ENCODE measurements at regions not wholly inside any gene's neighbourhood (a gene's known extent, or its start where the extent isn't known, plus 50 kb on each side); places are given as distances from the start of the nearest gene placed in this dataset.
"Not testable (repeated sequence)": the region's sequence is repeated elsewhere in the genome, so short reads cannot be mapped to it uniquely, and the experiment has no call there.

DNA sequence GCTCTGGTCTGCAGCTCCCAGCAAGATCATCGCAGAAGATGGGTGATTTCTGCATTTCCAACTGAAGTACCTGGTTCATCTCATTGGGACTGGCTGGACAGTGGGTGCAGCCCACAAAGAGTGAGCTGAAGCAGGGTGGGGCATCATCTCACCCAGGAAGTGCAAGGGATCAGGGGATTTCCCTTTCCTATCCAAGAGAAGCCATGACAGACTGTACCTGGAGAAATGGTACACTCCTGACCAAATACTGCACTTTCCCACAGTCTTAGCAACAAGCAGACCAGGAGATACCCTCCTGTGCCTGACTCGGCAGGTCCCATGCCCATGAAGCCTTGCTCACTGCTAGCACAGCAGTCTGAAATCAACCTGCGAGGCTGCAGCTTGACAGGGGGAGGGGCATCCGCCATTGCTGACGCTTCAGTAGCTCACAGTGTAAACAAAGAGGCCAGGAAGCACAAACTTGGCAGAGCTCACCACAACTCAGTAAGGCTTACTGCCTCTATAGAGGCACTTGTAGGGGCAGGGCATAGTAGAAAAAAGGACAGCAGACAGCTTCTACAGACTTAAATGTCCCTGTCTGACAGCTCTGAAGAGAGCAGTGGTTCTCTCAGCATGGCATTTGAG lies 60.5 kb downstream of the AREG start:
- not testable (repeated sequence) for H3K36me3 ChIP-seq (ENCODE audit: control insufficient read depth in 5 of 5, insufficient read depth in 5 of 5, low read length in 5 of 5); H3K27me3 ChIP-seq (ENCODE audit: control insufficient read depth in 5 of 5, insufficient read depth in 4 of 5, low read length in 5 of 5); H3K9me3 ChIP-seq (ENCODE audit: control insufficient read depth in 5 of 5, low read length in 5 of 5); H3K9ac ChIP-seq (ENCODE audit: low read length in 5 of 5); H3K27ac ChIP-seq (ENCODE audit: low read depth, low read length)
- Histone ChIP-seq H3K4me3 (ENCODE audit: low read depth in 1 of 5, low read length in 5 of 5) (peak overlapping the region in 3 of 5 donors; percentile 38 to 53 (median 45)), H3K4me1 (ENCODE audit: control insufficient read depth in 5 of 5, insufficient read depth in 5 of 5, low read length in 5 of 5) (peaks cover 0 to 12% (median 0%) of the 10 kb centered on the region in 5 donors)

DNA sequence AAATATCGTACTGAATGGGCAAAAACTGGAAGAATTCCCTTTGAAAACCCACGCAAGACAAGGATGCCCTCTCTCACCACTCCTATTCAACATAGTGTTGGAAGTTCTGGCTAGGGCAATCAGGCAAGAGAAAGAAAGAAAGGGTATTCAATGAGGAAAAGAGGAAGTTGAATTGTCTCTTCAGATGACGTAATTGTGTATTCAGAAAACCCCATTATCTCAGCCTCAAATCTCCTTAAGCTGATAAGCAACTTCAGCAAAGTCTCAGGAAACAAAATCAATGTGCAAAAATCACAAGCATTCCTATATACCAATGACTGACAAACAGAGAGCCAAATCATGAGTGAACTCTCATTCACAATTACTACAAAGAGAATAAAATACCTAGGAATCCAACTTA lies 64.4 kb downstream of the AREG start:
- H3K4me1 ChIP-seq (ENCODE audit: control insufficient read depth in 5 of 5, insufficient read depth in 5 of 5, low read length in 5 of 5); H3K9ac ChIP-seq (ENCODE audit: low read length in 5 of 5); H3K36me3 ChIP-seq (ENCODE audit: control insufficient read depth in 5 of 5, insufficient read depth in 5 of 5, low read length in 5 of 5); H3K27ac ChIP-seq (ENCODE audit: low read depth, low read length); H3K4me3 ChIP-seq (ENCODE audit: low read depth in 1 of 5, low read length in 5 of 5); H3K9me3 ChIP-seq (ENCODE audit: control insufficient read depth in 5 of 5, low read length in 5 of 5); H3K27me3 ChIP-seq (ENCODE audit: control insufficient read depth in 5 of 5, insufficient read depth in 4 of 5, low read length in 5 of 5): not testable (repeated sequence)

DNA sequence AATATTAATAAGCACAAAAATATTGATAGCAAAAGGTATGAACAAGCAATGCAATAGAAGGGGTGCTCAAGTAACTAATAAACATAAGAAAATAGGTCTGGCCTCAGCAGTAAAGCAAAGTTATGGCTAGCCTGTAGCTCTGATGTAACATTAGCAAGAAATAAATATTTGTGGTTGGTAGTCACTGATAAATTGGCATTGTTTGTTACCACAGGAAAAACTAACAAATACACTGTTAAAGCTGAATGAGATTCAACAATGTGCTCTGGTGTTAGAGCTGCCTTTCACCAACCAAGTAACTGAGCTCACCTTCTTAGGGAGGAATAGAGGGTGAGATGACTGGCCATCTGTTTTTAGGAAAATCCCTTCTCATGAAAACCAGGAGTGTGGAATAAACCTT lies 71.4 kb downstream of the AREG start:
- Histone ChIP-seq H3K4me3 (ENCODE audit: low read depth in 1 of 5, low read length in 5 of 5) (no peak overlapping the region), H3K9ac (ENCODE audit: low read length in 5 of 5) (no peak overlapping the region), H3K27ac (ENCODE audit: low read depth, low read length) (no peak overlapping the region), H3K27me3 (ENCODE audit: control insufficient read depth in 5 of 5, insufficient read depth in 4 of 5, low read length in 5 of 5) (no peaks in the 10 kb centered on the region), H3K9me3 (ENCODE audit: control insufficient read depth in 5 of 5, low read length in 5 of 5) (no peaks in the 10 kb centered on the region), H3K4me1 (ENCODE audit: control insufficient read depth in 5 of 5, insufficient read depth in 5 of 5, low read length in 5 of 5) (no peaks in the 10 kb centered on the region), H3K36me3 (ENCODE audit: control insufficient read depth in 5 of 5, insufficient read depth in 5 of 5, low read length in 5 of 5) (no peaks in the 10 kb centered on the region)

DNA sequence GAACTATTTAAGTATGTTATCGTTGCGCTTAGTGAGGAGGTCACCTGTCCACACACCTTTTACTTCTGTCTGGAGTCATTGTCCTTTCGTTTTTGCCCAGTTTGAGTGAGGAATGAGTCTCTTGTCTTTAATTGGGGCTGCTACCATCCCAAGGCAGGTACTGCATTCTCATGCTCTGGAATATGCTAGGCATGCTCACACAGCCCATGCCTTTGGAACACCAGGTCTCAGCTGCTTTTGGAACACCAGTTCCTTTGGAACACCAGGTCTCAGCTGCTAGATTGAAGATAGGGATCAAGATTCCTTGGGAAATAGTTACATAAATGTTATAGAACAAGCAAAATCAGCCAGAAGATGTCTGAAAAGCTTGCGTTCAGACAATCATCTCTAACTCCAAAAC lies 73.1 kb downstream of the AREG start:
- H3K27ac ChIP-seq (ENCODE audit: low read depth, low read length) = no peak overlapping the region
- H3K9ac ChIP-seq (ENCODE audit: low read length in 5 of 5) = no peak overlapping the region
- no peak overlapping the region for H3K4me3 ChIP-seq (ENCODE audit: low read depth in 1 of 5, low read length in 5 of 5)
- H3K9me3 ChIP-seq (ENCODE audit: control insufficient read depth in 5 of 5, low read length in 5 of 5) = no peaks in the 10 kb centered on the region
- no peaks in the 10 kb centered on the region for H3K36me3 ChIP-seq (ENCODE audit: control insufficient read depth in 5 of 5, insufficient read depth in 5 of 5, low read length in 5 of 5)
- H3K4me1 ChIP-seq (ENCODE audit: control insufficient read depth in 5 of 5, insufficient read depth in 5 of 5, low read length in 5 of 5) = no peaks in the 10 kb centered on the region
- no peaks in the 10 kb centered on the region for H3K27me3 ChIP-seq (ENCODE audit: control insufficient read depth in 5 of 5, insufficient read depth in 4 of 5, low read length in 5 of 5)

DNA sequence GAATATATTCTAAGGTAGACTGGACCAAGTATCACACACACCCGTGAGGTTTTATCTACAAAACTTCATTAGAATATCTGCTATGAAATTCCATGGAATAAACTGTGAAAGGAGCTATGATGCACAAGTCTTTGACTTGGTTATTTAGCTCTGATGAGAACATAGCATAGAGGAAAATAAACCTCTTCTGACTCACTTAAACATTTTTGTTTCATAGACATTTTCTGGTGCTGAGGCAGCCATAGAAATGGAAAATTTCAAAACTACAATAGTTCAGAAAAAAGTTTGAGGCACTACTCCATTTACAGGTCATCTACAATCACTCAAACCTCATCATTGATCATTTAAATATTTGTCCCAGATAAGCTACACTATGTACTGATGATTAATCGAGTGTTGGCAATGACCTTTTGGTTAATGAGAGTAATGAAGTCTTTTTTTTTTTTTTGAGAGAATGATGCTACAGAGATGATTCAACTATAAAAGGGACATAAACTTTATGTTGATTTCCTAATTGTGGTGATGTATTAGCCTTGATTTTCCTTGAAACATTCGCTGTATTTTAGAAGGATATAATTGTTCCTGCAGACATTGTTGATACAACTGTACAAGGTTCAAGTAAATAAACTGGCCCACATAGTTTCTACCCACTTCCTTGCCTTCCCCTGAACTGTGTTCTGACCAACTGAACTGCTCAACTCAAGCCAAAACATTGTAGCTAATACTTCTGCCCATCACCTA lies 77.5 kb downstream of the AREG start:
- Histone ChIP-seq H3K36me3 (ENCODE audit: control insufficient read depth in 5 of 5, insufficient read depth in 5 of 5, low read length in 5 of 5) (no peaks in the 10 kb centered on the region), H3K4me3 (ENCODE audit: low read depth in 1 of 5, low read length in 5 of 5) (no peak overlapping the region), H3K27me3 (ENCODE audit: control insufficient read depth in 5 of 5, insufficient read depth in 4 of 5, low read length in 5 of 5) (no peaks in the 10 kb centered on the region), H3K27ac (ENCODE audit: low read depth, low read length) (no peak overlapping the region), H3K4me1 (ENCODE audit: control insufficient read depth in 5 of 5, insufficient read depth in 5 of 5, low read length in 5 of 5) (no peaks in the 10 kb centered on the region), H3K9me3 (ENCODE audit: control insufficient read depth in 5 of 5, low read length in 5 of 5) (no peaks in the 10 kb centered on the region), H3K9ac (ENCODE audit: low read length in 5 of 5) (no peak overlapping the region)

DNA sequence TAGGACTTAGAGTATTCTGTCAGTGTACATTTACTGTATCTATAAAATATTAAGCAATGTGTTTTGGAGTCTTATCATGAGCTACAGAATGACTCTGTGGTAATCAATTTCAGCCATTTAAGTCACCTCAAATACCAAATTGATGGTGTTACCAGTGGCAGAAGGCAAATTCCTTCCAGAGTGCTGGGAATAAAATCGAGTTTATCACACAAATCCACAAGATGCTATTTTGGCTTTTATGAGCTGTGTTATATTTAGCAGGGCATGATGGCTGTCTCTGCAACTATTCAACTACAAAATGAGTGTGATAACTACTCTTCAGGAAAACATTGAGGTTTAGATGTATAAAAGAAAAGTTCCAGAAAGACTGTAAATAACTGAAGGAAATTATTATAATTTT lies 78.2 kb downstream of the AREG start:
- Histone ChIP-seq H3K4me3 (ENCODE audit: low read depth in 1 of 5, low read length in 5 of 5) (no peak overlapping the region), H3K4me1 (ENCODE audit: control insufficient read depth in 5 of 5, insufficient read depth in 5 of 5, low read length in 5 of 5) (no peaks in the 10 kb centered on the region), H3K27ac (ENCODE audit: low read depth, low read length) (no peak overlapping the region)

DNA sequence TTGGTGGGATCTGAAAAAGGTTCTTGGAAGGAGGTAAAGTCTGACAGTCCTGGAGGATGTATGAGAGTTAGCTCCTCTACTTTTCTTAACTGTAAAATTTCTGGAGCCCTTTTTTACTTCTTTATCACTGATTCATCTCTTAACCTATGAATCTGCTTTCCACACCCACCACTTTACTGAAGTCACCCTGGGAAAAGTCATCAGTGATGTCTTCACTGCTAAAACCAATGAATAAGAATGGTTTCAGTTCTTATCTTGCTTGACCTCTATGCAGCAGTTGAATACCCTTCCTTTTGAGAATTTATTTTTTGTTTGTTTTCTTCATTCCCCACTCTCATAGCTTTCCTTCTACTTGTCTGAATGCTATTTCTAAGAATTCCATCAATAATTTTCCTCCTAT lies 80.0 kb downstream of the AREG start:
- Histone ChIP-seq H3K4me3 (ENCODE audit: low read depth in 1 of 5, low read length in 5 of 5) (no peak overlapping the region), H3K9me3 (ENCODE audit: control insufficient read depth in 5 of 5, low read length in 5 of 5) (no peaks in the 10 kb centered on the region), H3K9ac (ENCODE audit: low read length in 5 of 5) (no peak overlapping the region), H3K27me3 (ENCODE audit: control insufficient read depth in 5 of 5, insufficient read depth in 4 of 5, low read length in 5 of 5) (no peaks in the 10 kb centered on the region), H3K4me1 (ENCODE audit: control insufficient read depth in 5 of 5, insufficient read depth in 5 of 5, low read length in 5 of 5) (peaks cover 0 to 7% (median 0%) of the 10 kb centered on the region in 5 donors), H3K36me3 (ENCODE audit: control insufficient read depth in 5 of 5, insufficient read depth in 5 of 5, low read length in 5 of 5) (no peaks in the 10 kb centered on the region), H3K27ac (ENCODE audit: low read depth, low read length) (no peak overlapping the region)

More for the DNA sequence above, 78.2 kb downstream of the AREG start:
- no peaks in the 10 kb centered on the region for H3K36me3 ChIP-seq (ENCODE audit: control insufficient read depth in 5 of 5, insufficient read depth in 5 of 5, low read length in 5 of 5)
- H3K27me3 ChIP-seq (ENCODE audit: control insufficient read depth in 5 of 5, insufficient read depth in 4 of 5, low read length in 5 of 5) = no peaks in the 10 kb centered on the region
- H3K9me3 ChIP-seq (ENCODE audit: control insufficient read depth in 5 of 5, low read length in 5 of 5) = no peaks in the 10 kb centered on the region
- no peak overlapping the region for H3K9ac ChIP-seq (ENCODE audit: low read length in 5 of 5)

DNA sequence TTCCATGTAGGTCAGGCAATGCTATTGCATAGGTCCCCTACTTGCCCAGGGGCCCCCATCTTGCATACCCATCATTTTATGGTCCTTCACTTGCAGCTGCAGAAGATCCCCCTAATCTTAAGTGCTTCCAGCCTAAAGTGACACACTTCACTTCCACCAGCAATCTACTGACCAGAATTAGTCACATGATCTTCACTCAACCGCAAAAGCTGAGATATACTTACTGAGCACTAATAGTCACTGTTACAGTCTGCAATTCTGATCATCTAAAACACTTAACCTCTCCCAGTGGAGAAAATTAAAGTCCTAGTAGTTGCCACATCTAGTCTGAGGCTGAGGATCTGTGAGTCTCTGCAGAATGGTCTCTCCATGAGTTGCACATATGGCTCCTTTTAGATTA lies 82.1 kb downstream of the AREG start:
- H3K9me3 ChIP-seq (ENCODE audit: control insufficient read depth in 5 of 5, low read length in 5 of 5) = no peaks in the 10 kb centered on the region
- H3K36me3 ChIP-seq (ENCODE audit: control insufficient read depth in 5 of 5, insufficient read depth in 5 of 5, low read length in 5 of 5) = no peaks in the 10 kb centered on the region
- peaks cover 0 to 7% (median 0%) of the 10 kb centered on the region in 5 donors for H3K4me1 ChIP-seq (ENCODE audit: control insufficient read depth in 5 of 5, insufficient read depth in 5 of 5, low read length in 5 of 5)
- no peak overlapping the region for H3K4me3 ChIP-seq (ENCODE audit: low read depth in 1 of 5, low read length in 5 of 5)
- no peak overlapping the region for H3K27ac ChIP-seq (ENCODE audit: low read depth, low read length)
- H3K9ac ChIP-seq (ENCODE audit: low read length in 5 of 5) = no peak overlapping the region
- H3K27me3 ChIP-seq (ENCODE audit: control insufficient read depth in 5 of 5, insufficient read depth in 4 of 5, low read length in 5 of 5) = no peaks in the 10 kb centered on the region

DNA sequence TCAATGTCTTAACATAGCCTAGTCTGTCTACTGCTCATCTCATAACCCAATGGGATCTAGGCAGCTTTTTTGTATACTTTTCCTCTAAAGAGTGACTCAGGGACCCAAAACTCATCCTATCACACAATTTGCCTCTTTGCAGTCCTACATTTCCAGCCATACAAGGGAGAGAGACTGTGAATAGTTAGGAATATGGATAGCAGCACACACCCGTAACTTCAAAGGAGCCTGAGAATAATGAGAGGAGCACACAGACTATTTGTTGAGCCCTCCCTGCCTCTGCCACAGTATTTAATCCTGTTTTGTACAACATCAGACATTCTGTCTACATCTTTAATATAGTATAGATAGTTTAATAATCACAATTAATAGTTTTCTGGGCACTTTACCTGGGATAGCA lies 83.2 kb downstream of the AREG start:
- H3K4me1 ChIP-seq (ENCODE audit: control insufficient read depth in 5 of 5, insufficient read depth in 5 of 5, low read length in 5 of 5) = peaks cover 0 to 7% (median 0%) of the 10 kb centered on the region in 5 donors
- no peak overlapping the region for H3K4me3 ChIP-seq (ENCODE audit: low read depth in 1 of 5, low read length in 5 of 5)
- no peaks in the 10 kb centered on the region for H3K27me3 ChIP-seq (ENCODE audit: control insufficient read depth in 5 of 5, insufficient read depth in 4 of 5, low read length in 5 of 5)
- no peaks in the 10 kb centered on the region for H3K9me3 ChIP-seq (ENCODE audit: control insufficient read depth in 5 of 5, low read length in 5 of 5)
- H3K9ac ChIP-seq (ENCODE audit: low read length in 5 of 5) = no peak overlapping the region
- no peak overlapping the region for H3K27ac ChIP-seq (ENCODE audit: low read depth, low read length)
- no peaks in the 10 kb centered on the region for H3K36me3 ChIP-seq (ENCODE audit: control insufficient read depth in 5 of 5, insufficient read depth in 5 of 5, low read length in 5 of 5)

DNA sequence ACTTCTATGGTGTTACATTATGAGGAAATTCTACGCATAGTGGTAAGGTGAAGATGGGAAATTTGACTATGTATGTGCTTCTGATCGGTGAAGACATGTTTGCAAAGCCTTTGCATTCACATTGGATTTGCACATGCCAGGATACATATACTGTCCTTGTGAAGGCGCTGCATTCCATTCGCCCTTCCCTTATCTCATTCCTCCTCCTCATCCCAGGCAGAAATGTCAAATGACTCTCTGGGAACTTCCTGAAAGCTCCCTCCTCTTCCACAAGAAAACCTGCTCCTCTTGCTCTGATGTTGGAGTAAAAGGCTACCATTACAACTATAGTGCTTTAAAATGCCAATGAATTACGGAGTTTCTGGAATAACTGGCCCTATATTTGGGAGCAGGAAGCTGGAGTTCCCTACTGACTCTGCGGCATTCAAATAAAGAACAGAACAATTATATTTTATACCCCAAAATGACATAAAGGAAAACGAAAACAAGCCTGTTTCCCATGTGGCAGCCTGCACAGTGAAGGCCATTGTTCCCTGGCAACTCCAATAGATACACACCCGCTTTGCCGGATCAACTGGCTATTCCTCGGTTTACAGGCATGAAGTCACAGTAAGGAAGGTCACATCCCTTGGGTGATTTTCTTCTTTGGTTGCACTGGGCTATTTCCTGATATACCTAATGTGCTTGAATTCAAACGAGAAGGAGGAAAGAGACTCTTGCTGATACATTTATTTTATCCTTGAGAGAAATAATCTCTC lies 84.5 kb downstream of the AREG start:
- Histone ChIP-seq H3K27ac (ENCODE audit: low read depth, low read length) (no peak overlapping the region), H3K36me3 (ENCODE audit: control insufficient read depth in 5 of 5, insufficient read depth in 5 of 5, low read length in 5 of 5) (no peaks in the 10 kb centered on the region), H3K9me3 (ENCODE audit: control insufficient read depth in 5 of 5, low read length in 5 of 5) (no peaks in the 10 kb centered on the region), H3K4me3 (ENCODE audit: low read depth in 1 of 5, low read length in 5 of 5) (no peak overlapping the region), H3K27me3 (ENCODE audit: control insufficient read depth in 5 of 5, insufficient read depth in 4 of 5, low read length in 5 of 5) (no peaks in the 10 kb centered on the region), H3K9ac (ENCODE audit: low read length in 5 of 5) (peak overlapping the region in 1 of 5 donors; percentile 4), H3K4me1 (ENCODE audit: control insufficient read depth in 5 of 5, insufficient read depth in 5 of 5, low read length in 5 of 5) (peaks cover 0 to 7% (median 0%) of the 10 kb centered on the region in 5 donors)

Measured in subcutaneous abdominal adipose tissue (tissue), 5 donors.